ENCODE measurements at regions not wholly inside any gene's neighbourhood (a gene's known extent, or its start where the extent isn't known, plus 50 kb on each side); places are given as distances from the start of the nearest gene placed in this dataset.

DNA sequence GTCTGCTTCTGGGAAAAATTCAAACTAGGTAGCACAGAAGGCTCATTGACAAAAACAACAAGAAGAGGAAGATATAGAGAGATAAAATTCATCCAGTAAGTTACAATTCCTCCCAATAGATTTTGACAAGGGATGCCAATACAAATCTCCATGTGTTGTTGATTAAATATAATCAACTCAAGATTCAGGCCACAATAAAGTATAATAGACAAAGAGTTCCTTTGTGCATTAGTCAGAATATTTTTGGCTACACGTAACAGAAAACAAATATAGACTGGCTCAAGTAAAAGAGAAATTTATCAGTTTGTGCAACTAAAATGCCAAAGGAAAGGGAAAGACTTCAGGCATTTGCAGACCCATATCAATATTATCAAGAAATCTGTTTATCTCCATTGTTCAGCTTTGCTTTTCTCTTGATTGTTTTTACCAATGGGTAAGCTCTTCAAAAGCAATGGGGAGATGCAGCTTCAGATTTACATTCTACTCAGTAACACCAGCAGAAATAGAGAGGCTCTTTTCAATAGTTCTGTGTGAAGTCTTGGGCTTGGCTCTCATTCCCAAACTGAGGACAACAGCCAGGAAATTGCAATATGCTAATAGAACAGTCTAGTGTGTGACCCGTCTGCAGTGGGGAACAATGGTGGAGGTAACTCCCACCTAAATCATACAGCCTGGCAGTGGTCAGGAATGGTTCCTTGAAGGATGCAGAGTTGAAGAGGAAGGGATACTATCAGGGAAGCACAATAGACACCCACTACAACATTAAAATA is 77.6 kb upstream of the PROK2 start:
- Histone ChIP-seq H3K4me3 (ENCODE audit: low read length) (no peak overlapping the region), H3K4me1 (ENCODE audit: insufficient read depth, low read length) (peaks cover 15% of the 10 kb centered on the region)

DNA sequence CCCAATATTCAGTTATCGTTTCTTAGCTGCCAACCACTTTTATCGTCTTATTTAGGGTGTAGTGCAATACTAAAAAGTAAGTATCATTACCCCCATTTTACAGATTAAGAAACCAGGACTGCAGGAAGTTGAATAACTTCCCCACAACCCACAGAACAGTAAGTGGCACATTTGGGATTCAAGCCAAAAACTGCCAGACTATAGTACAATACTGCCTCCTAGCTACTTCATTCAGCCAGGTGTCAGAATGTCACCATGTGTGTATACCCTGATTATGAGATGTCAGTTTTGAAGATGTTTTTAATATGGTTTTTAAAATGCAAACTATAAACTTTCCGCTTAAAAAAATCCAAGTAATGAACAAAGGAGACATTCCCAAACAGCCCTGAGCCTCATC is 74.2 kb upstream of the PROK2 start:
- Histone ChIP-seq H3K4me3 (ENCODE audit: low read length) (no peak overlapping the region), H3K27me3 (ENCODE audit: insufficient read depth, low read length) (peaks cover 5% of the 10 kb centered on the region), H3K4me1 (ENCODE audit: insufficient read depth, low read length) (peaks cover 24% of the 10 kb centered on the region), H3K9me3 (ENCODE audit: low read depth, low read length) (no peaks in the 10 kb centered on the region)

More for the DNA sequence above, 77.6 kb upstream of the PROK2 start:
- Histone ChIP-seq H3K27me3 (ENCODE audit: insufficient read depth, low read length) (peaks cover 12% of the 10 kb centered on the region), H3K9me3 (ENCODE audit: low read depth, low read length) (no peaks in the 10 kb centered on the region)

DNA sequence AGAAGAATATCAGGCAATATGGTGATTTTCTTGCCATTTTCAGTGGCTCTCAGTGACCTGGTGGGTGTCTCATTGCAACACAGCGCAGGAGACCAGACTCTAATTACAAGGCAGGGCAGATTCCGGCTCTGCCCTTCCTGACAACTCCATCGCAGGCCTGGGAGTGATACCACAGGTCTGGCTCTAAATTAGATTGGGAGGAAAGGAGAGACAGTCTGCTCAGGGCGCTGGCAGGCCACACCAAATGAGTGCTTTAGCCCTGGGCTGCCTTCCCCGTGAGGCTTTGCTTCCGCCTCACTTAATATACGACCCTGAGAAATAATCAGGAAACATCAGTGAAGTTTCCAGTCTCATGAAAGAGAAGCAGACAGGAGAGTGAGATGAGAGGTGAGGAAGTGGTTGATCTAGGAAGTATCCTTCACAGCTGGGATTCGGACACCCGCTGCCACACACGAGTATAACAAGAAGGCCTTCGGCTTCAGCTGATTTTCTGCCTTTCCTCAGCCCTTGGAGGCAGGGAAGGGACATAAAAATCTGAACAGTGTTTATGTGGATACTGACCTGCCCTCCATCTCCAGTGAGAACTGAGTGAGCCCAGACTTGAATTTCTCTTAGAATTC is 73.7 kb upstream of the PROK2 start:
- Histone ChIP-seq H3K4me1 (ENCODE audit: insufficient read depth, low read length) (peaks cover 26% of the 10 kb centered on the region), H3K4me3 (ENCODE audit: low read length) (no peak overlapping the region), H3K27me3 (ENCODE audit: insufficient read depth, low read length) (peaks cover 4% of the 10 kb centered on the region), H3K9me3 (ENCODE audit: low read depth, low read length) (no peaks in the 10 kb centered on the region)

DNA sequence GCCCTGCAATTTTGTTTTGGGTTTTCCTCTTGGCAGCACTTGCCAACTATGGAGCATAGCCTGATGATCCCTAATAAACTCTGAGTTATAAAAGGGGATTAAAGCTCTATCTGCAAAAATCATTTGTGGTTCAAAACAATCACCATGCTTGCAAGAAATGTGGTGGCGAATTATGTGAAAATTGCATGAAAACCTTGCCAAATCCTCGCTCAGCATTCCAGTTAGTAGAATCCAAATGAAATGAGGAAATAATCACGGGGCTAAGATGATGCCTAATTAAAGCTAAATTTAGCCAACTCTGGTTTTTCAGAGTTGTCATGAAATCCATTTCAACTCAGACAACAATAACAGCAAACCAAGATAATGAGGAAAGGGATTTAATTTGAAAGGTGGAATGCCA is 73.0 kb upstream of the PROK2 start:
- no peaks in the 10 kb centered on the region for H3K9me3 ChIP-seq (ENCODE audit: low read depth, low read length)
- H3K4me1 ChIP-seq (ENCODE audit: insufficient read depth, low read length), result peaks cover 26% of the 10 kb centered on the region
- no peak overlapping the region for H3K4me3 ChIP-seq (ENCODE audit: low read length)
- H3K27me3 ChIP-seq (ENCODE audit: insufficient read depth, low read length), result peaks cover 4% of the 10 kb centered on the region

DNA sequence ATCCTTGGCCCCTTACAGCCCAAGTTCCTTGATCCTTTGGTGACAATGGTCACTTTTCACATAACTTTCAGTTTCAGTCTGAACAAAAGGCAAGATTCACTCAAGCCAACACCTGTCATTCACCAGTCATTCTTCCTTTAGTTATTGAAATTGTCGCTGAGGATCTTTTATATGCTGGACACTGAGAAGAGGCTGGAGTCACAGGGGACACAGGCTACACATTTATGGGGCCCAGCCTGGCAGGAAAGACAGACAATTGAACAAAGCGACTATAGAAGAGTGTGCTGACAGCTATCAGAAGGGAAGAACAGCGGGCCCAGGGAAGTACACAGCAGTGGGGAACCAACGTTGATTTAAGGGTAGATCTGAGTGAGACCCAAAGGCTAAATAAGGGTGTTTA is 69.8 kb upstream of the PROK2 start:
- Histone ChIP-seq H3K4me1 (ENCODE audit: insufficient read depth, low read length) (peaks cover 37% of the 10 kb centered on the region), H3K4me3 (ENCODE audit: low read length) (no peak overlapping the region), H3K27me3 (ENCODE audit: insufficient read depth, low read length) (no peaks in the 10 kb centered on the region), H3K9me3 (ENCODE audit: low read depth, low read length) (no peaks in the 10 kb centered on the region)

DNA sequence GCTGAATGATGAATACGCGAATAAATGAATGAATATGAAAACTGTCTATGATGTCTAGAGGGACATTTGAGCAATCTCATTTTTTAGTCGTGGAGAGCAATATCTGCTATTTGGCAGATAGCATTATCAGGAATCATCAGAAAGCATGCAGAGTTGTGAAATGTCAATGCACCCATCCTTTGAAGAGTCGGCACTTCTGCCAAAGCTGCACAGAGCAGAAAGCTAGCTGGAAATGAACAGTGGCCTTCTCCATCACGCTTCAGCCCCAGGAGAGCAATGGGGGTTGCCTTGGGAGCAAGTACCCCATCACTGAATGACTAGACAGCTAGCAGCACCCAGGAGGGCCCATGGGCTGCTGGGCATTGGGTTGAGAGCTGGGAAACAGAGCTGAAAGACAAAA is 69.1 kb upstream of the PROK2 start:
- no peaks in the 10 kb centered on the region for H3K27me3 ChIP-seq (ENCODE audit: insufficient read depth, low read length)
- no peak overlapping the region for H3K4me3 ChIP-seq (ENCODE audit: low read length)
- H3K9me3 ChIP-seq (ENCODE audit: low read depth, low read length), result no peaks in the 10 kb centered on the region
- peaks cover 37% of the 10 kb centered on the region for H3K4me1 ChIP-seq (ENCODE audit: insufficient read depth, low read length)

DNA sequence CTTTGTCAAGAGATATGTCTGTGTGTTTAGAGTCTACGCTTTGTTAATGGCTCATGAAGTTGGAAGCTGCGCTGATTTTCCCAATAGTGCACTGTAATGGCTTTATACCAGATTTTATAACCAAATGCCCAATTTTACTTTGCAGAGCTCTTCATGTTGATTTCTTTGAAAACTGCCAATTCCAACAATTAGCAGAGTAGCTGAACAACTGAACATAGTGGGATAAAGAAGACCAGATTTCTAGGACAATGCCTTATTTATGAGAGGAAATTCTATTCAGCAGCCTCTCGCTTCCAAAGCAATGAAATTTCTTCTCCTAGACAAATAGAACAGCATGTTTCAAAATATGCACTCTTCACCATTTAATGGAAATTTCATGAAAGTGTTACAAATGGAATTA is 66.9 kb upstream of the PROK2 start:
- Histone ChIP-seq H3K27me3 (ENCODE audit: insufficient read depth, low read length) (no peaks in the 10 kb centered on the region), H3K4me3 (ENCODE audit: low read length) (no peak overlapping the region), H3K9me3 (ENCODE audit: low read depth, low read length) (no peaks in the 10 kb centered on the region), H3K4me1 (ENCODE audit: insufficient read depth, low read length) (peaks cover 16% of the 10 kb centered on the region)

DNA sequence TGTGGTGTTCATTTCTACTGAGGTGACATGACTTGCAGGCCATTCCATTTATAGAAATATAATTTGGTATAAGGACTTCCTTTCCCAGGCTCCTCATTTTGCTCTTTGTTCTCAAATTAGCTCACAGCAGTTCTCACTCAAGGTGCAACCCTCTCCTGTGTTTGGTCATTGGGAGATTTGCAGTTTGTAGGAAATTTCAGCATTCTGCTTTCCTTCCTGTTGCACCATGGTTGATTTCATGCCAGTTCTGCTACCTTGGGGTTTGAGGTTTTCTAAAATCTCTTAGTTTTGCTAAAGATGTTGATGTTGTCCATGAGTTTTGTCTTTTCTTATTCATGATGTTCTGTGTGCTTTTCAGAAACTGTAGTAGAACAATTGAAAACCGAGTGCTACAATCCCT is 65.7 kb upstream of the PROK2 start:
- Histone ChIP-seq H3K4me3 (ENCODE audit: low read length) (no peak overlapping the region), H3K27me3 (ENCODE audit: insufficient read depth, low read length) (no peaks in the 10 kb centered on the region), H3K4me1 (ENCODE audit: insufficient read depth, low read length) (peaks cover 16% of the 10 kb centered on the region), H3K9me3 (ENCODE audit: low read depth, low read length) (no peaks in the 10 kb centered on the region)

DNA sequence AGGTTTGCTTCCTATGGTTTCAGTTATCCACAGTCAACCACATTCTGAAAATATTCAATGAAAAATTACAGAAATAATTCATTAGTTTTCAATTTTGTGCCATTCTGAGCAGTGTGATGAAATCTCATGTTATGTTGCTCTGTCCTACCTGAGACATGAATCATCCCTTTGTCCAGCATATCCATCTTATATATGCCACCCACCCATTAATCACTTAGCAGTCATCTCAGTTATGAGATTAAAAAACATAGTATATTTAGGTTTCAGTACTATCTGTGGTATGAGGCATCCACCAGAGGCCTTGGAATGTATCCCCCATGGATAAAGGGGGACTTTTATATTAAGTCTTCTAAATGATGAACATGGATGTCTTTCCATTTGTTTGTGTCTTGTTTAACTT is 64.7 kb upstream of the PROK2 start:
- Histone ChIP-seq H3K4me1 (ENCODE audit: insufficient read depth, low read length) (peaks cover 16% of the 10 kb centered on the region), H3K9me3 (ENCODE audit: low read depth, low read length) (no peaks in the 10 kb centered on the region)

DNA sequence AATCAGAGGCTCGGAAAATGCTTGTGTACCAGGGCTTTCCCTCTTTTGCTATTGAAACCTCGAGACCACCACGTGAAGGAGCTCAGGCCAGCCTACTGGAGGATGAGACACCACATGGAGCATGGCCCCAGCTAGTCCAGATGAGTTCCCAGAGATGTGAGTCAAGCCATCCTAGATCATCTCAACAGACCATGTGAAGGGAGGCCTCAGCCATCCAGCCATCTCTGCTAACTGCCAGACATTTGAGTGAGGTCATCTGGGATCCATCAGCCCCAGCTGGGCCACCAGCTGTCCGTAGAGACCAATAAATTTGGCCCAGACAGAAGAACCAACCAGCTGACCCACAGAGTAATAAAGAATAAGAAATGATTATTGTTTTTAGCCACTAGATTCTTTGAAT is 62.8 kb upstream of the PROK2 start:
- Histone ChIP-seq H3K4me3 (ENCODE audit: low read length) (no peak overlapping the region), H3K27me3 (ENCODE audit: insufficient read depth, low read length) (no peaks in the 10 kb centered on the region), H3K9me3 (ENCODE audit: low read depth, low read length) (no peaks in the 10 kb centered on the region), H3K4me1 (ENCODE audit: insufficient read depth, low read length) (peaks cover 26% of the 10 kb centered on the region)

More for the DNA sequence above, 64.7 kb upstream of the PROK2 start:
- no peaks in the 10 kb centered on the region for H3K27me3 ChIP-seq (ENCODE audit: insufficient read depth, low read length)
- H3K4me3 ChIP-seq (ENCODE audit: low read length), result no peak overlapping the region

DNA sequence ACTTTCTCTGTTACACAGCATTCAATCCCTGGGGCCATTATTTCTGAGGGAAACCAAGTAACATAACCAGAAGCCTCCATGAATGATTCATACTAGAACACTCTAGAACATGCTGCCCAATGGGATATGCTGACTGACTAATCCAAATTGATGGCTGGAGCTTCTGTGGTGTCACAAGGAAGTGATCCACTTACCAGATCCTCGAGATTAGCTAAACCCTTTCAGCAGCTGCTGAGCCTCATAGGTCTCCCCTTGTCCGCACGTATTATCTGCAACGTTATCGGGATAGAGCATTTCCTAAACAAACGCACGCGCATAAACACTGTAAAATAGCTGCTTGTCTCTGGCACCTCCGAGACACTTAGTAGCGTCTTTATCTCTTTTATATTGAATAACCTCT is 61.2 kb upstream of the PROK2 start:
- Histone ChIP-seq H3K4me3 (ENCODE audit: low read length) (no peak overlapping the region), H3K4me1 (ENCODE audit: insufficient read depth, low read length) (peaks cover 42% of the 10 kb centered on the region), H3K27me3 (ENCODE audit: insufficient read depth, low read length) (no peaks in the 10 kb centered on the region), H3K9me3 (ENCODE audit: low read depth, low read length) (no peaks in the 10 kb centered on the region)

DNA sequence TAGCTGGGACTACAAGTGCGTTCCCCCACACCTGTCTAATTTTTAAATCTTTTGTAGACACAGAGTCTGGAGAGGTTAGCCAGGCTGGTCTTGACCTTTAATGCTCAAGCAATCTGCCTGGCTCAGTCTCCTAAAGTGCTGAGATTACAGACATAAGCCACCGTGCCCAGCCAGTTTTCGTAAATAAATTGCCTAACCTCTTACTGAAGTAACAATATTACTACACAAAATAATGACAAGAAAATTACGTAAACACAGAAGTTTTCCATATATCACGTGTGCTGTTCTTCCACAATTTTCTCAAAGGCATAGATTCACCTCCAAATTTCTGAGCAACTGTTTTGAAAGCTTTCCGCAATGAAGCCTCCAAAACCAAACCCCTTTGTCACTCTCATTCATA is 58.1 kb upstream of the PROK2 start:
- H3K4me3 ChIP-seq (ENCODE audit: low read length), result no peak overlapping the region
- H3K27me3 ChIP-seq (ENCODE audit: insufficient read depth, low read length), result no peaks in the 10 kb centered on the region
- H3K4me1 ChIP-seq (ENCODE audit: insufficient read depth, low read length), result peaks cover 32% of the 10 kb centered on the region
- no peaks in the 10 kb centered on the region for H3K9me3 ChIP-seq (ENCODE audit: low read depth, low read length)

DNA sequence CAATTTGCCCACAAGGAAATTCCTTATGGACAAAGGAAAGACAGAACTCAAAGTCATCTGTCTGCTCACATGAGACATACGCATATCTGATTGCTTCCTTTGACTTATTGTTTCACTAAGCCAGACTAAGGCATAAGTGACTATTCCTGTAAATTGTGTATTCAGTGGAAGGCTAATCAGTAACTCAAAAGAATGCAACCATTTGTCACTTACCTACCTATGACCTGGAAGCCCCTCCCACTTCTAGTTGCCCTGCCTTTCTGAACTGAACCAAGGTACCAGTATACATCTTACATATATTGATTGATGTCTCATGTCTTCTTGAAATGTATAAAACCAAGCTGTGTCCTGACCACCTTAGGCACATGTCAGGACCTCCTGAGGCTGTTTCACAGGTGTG is 53.5 kb upstream of the PROK2 start:
- Histone ChIP-seq H3K27me3 (ENCODE audit: insufficient read depth, low read length) (no peaks in the 10 kb centered on the region), H3K4me3 (ENCODE audit: low read length) (no peak overlapping the region), H3K9me3 (ENCODE audit: low read depth, low read length) (no peaks in the 10 kb centered on the region), H3K4me1 (ENCODE audit: insufficient read depth, low read length) (peaks cover 24% of the 10 kb centered on the region)

Measured in mononuclear cell (primary cell).